Osteoblast (primary cell): ENCODE measurements at regions not wholly inside any gene's neighbourhood (a gene's known extent, or its start where the extent isn't known, plus 50 kb on each side); places are given as distances from the start of the nearest gene placed in this dataset.
A peak's percentile ranks its signal among the peaks of the same experiment; 100 is the strongest.

ENCODE experiments used
- DNase-seq: peaks from one replicate; pipeline ENCODE4 v3.0.0; 2011; ENCODE audit warnings: low spot score, mixed read lengths; ENCODE audit not compliant: insufficient read length; ENCODE audit errors: missing footprints
- H2AFZ ChIP-seq: 2 replicates; pipeline ENCODE4 v1.6.0; 2011; ENCODE audit warnings: mild to moderate bottlenecking, low read length
- H3K27ac ChIP-seq: 2 replicates; pipeline ENCODE4 v1.5.1; 2011; ENCODE audit warnings: mild to moderate bottlenecking, low read depth, low read length, moderate library complexity
- H3K27me3 ChIP-seq: 2 replicates; pipeline ENCODE4 v1.6.0; 2012; ENCODE audit warnings: mild to moderate bottlenecking, control low read depth, inconsistent platforms, low read length, moderate library complexity; ENCODE audit not compliant: insufficient read depth
- H3K36me3 ChIP-seq: 2 replicates; pipeline ENCODE4 v1.5.1; 2011; ENCODE audit warnings: mild to moderate bottlenecking, low read length, control low read depth, moderate library complexity; ENCODE audit not compliant: insufficient read depth
- H3K4me1 ChIP-seq: 2 replicates; pipeline ENCODE4 v1.5.1; 2011; ENCODE audit warnings: mild to moderate bottlenecking, low read length, control low read depth, moderate library complexity; ENCODE audit not compliant: insufficient read depth
- H3K4me2 ChIP-seq: 2 replicates; pipeline ENCODE4 v1.6.0; 2011; ENCODE audit warnings: mild to moderate bottlenecking, low read length; ENCODE audit not compliant: insufficient read depth
- H3K4me3 ChIP-seq: fragments of 200-600 bp; sonication (generic); 3 replicates; pipeline ENCODE4 v1.5.1; 2012; ENCODE audit warnings: mild to moderate bottlenecking, low read length, inconsistent platforms; ENCODE audit not compliant: insufficient read depth
- H3K79me2 ChIP-seq: 2 replicates; pipeline ENCODE4 v1.6.0; 2012; ENCODE audit warnings: mild to moderate bottlenecking, low read length, control low read depth, inconsistent platforms; ENCODE audit not compliant: insufficient read depth
- H3K9me3 ChIP-seq: 2 replicates; pipeline ENCODE4 v1.5.1; 2011; ENCODE audit warnings: low read depth, low read length, control low read depth
- H4K20me1 ChIP-seq: 2 replicates; pipeline ENCODE4 v1.6.0; 2012; ENCODE audit warnings: mild to moderate bottlenecking, low read length, control low read depth; ENCODE audit not compliant: insufficient read depth
- TF ChIP-seq, protein P1 (sequence below): IDR thresholded peaks from 2 replicates; pipeline ENCODE4 v1.5.1; 2011; ENCODE audit warnings: mild to moderate bottlenecking, low read depth, low read length, moderate library complexity; ENCODE audit errors: extremely low read depth

- peak; percentile 79 for DNase-seq
- no peak overlapping the region for H2AFZ ChIP-seq
- no peaks in the 10 kb centered on the region for H3K4me1 ChIP-seq
- no peak overlapping the region for H3K27ac ChIP-seq
- TF ChIP-seq, protein P1, sequence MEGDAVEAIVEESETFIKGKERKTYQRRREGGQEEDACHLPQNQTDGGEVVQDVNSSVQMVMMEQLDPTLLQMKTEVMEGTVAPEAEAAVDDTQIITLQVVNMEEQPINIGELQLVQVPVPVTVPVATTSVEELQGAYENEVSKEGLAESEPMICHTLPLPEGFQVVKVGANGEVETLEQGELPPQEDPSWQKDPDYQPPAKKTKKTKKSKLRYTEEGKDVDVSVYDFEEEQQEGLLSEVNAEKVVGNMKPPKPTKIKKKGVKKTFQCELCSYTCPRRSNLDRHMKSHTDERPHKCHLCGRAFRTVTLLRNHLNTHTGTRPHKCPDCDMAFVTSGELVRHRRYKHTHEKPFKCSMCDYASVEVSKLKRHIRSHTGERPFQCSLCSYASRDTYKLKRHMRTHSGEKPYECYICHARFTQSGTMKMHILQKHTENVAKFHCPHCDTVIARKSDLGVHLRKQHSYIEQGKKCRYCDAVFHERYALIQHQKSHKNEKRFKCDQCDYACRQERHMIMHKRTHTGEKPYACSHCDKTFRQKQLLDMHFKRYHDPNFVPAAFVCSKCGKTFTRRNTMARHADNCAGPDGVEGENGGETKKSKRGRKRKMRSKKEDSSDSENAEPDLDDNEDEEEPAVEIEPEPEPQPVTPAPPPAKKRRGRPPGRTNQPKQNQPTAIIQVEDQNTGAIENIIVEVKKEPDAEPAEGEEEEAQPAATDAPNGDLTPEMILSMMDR = no peak
- H3K9me3 ChIP-seq = no peaks in the 10 kb centered on the region
- H3K4me2 ChIP-seq = no peak overlapping the region
- no peaks in the 10 kb centered on the region for H3K27me3 ChIP-seq
- no peak overlapping the region for H3K4me3 ChIP-seq
- H3K36me3 ChIP-seq = no peaks in the 10 kb centered on the region
- H4K20me1 ChIP-seq = no peaks in the 10 kb centered on the region
- no peaks in the 10 kb centered on the region for H3K79me2 ChIP-seq
Observed at GRCh38 chr3:186432189-186432588, 70.2 kb upstream of the DGKG start.

- Histone ChIP-seq H3K27me3 (peaks cover 9% of the 10 kb centered on the region), H3K79me2 (no peaks in the 10 kb centered on the region), H3K4me3 (no peak overlapping the region), H3K36me3 (no peaks in the 10 kb centered on the region), H3K27ac (no peak overlapping the region), H4K20me1 (no peaks in the 10 kb centered on the region), H3K4me1 (no peaks in the 10 kb centered on the region), H3K4me2 (no peak overlapping the region), H2AFZ (no peak overlapping the region), H3K9me3 (no peaks in the 10 kb centered on the region)
- no peak for DNase-seq
- TF ChIP-seq, protein P1 = no peak
Observed at GRCh38 chr3:186427627-186428281, 65.7 kb upstream of the DGKG start.

DNA sequence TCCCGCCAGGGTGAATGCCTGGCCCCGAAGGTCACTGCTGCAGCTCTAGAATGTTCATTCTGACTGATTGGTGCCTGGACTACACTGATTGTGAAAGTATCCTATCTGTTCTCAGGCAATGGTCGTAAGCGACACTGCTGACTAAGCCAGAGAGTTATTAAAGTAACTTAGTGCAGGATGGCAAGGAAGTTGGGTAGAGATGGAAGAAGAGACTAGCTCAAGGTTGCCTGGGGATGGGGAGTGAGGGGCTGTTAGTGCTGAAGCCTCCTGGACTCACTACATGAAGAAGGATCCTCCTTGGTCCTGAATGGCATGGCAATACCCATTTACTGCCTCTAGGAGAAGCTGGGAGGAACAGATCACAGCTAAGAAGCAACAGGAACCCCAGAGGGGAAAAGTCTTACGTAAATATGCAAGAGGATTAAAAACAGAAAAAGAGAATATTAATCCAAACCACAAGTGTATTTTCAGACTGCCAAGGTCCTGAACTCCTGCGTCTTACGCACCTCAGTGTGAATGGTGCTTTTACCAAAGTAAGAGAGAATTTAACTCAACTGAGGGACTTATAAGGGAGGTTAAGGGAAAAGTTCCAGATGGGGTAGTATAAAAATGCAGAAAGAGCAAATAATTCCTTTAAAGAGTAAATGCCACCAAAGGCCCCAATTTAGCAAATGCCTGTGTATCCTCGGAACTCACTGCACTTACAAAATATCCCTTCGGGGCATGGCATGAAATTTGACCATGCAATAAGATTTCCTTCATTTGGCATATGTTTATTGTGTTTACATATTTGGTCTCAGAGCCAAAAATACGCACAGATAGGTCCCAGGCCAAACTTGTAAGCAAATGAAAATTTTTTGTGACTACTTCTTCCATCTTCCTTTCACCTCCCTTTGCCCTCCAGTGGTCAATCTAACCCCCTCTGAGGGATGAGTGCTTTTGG lies 64.0 kb upstream of the DGKG start:
- H2AFZ ChIP-seq = no peak overlapping the region
- no peaks in the 10 kb centered on the region for H3K9me3 ChIP-seq
- H3K27me3 ChIP-seq = peaks cover 9% of the 10 kb centered on the region
- TF ChIP-seq, protein P1 = peak; percentile 39
- no peak overlapping the region for H3K4me3 ChIP-seq
- H3K79me2 ChIP-seq = no peaks in the 10 kb centered on the region
- DNase-seq = peak; percentile 89
- no peak overlapping the region for H3K27ac ChIP-seq
- H3K36me3 ChIP-seq = no peaks in the 10 kb centered on the region
- H4K20me1 ChIP-seq = no peaks in the 10 kb centered on the region
- H3K4me2 ChIP-seq = peak overlapping the region; percentile 47
- no peaks in the 10 kb centered on the region for H3K4me1 ChIP-seq

DNA sequence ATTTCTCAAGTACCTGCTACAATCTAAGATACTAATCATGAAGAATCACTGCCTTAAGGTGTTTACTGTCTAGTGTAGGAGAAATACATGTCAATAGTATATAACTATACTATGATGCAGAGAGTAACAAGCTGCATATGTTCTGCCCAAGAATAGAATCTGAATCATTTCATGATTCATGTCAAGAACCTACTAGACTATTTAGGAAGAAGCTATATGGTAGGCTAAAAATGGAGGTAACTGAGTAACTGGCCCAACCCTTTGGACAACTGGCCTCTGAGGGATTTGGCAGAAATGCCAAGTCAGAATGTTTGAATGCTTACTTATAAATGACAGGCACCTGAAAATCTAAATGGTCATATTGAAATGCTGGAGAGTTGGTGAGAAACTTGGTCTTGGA lies 59.9 kb upstream of the DGKG start:
- peaks cover 9% of the 10 kb centered on the region for H3K27me3 ChIP-seq
- H3K4me2 ChIP-seq = no peak overlapping the region
- TF ChIP-seq, protein P1 = no peak
- no peaks in the 10 kb centered on the region for H3K9me3 ChIP-seq
- no peak overlapping the region for H3K4me3 ChIP-seq
- H2AFZ ChIP-seq = no peak overlapping the region
- H3K4me1 ChIP-seq = peaks cover 19% of the 10 kb centered on the region
- H3K79me2 ChIP-seq = no peaks in the 10 kb centered on the region
- no peaks in the 10 kb centered on the region for H4K20me1 ChIP-seq
- no peaks in the 10 kb centered on the region for H3K36me3 ChIP-seq
- DNase-seq = no peak
- no peak overlapping the region for H3K27ac ChIP-seq
